ENCODE measurements at regions not wholly inside any gene's neighbourhood (a gene's known extent, or its start where the extent isn't known, plus 50 kb on each side); places are given as distances from the start of the nearest gene placed in this dataset.

- intact Hi-C loops (cut with micrococcal nuclease) = no loop called here
- Mint-ChIP-seq H3K9me3 (ENCODE audit: unreplicated experiment) (no peaks in the 10 kb centered on the region), H3K27ac (ENCODE audit: low read depth, unreplicated experiment) (no peak overlapping the region), H3K27me3 (ENCODE audit: insufficient read depth, unreplicated experiment) (no peaks in the 10 kb centered on the region), H3K4me3 (ENCODE audit: unreplicated experiment) (no peak overlapping the region), H3K4me1 (ENCODE audit: insufficient read depth, unreplicated experiment) (no peaks in the 10 kb centered on the region), H3K36me3 (ENCODE audit: insufficient read depth, unreplicated experiment) (no peaks in the 10 kb centered on the region)
- no peak for DNase-seq (ENCODE audit: unreplicated experiment)
- no peak for TF ChIP-seq CTCF (IDR thresholded peaks at IDR 0.05; ENCODE audit: unreplicated experiment)
- POLR2A ChIA-PET = no interaction called here
- no TSS peak for BruUV-seq (replicated peaks)
- CTCF ChIA-PET = interaction anchor here (0.7 kb wide), 1 partner anchor 796 kb away, joined by 3 read pairs; no protein-coding TSS in a partner anchor
These were observed 385.6 kb downstream of the PRDM5 start for GRCh38 chr4:120536884-120537283.

- no peak for DNase-seq (ENCODE audit: unreplicated experiment)
- Mint-ChIP-seq H3K36me3 (ENCODE audit: insufficient read depth, unreplicated experiment) (no peaks in the 10 kb centered on the region), H3K4me1 (ENCODE audit: insufficient read depth, unreplicated experiment) (no peaks in the 10 kb centered on the region), H3K27me3 (ENCODE audit: insufficient read depth, unreplicated experiment) (no peaks in the 10 kb centered on the region), H3K4me3 (ENCODE audit: unreplicated experiment) (no peak overlapping the region), H3K9me3 (ENCODE audit: unreplicated experiment) (no peaks in the 10 kb centered on the region), H3K27ac (ENCODE audit: low read depth, unreplicated experiment) (no peak overlapping the region)
- TF ChIP-seq CTCF (IDR thresholded peaks at IDR 0.05; ENCODE audit: unreplicated experiment) = no peak
- POLR2A ChIA-PET = interaction anchor here (0.7 kb wide), 1 partner anchor 21 kb away, joined by 3 read pairs; no protein-coding TSS in a partner anchor
- BruUV-seq (replicated peaks) = no TSS peak
- intact Hi-C loops (cut with micrococcal nuclease) = no loop called here
- CTCF ChIA-PET = no interaction called here
These were observed 394.1 kb downstream of the PRDM5 start for GRCh38 chr4:120528428-120528827.

GRCh38 chr4:120526033-120526432 is 396.5 kb downstream of the PRDM5 start:
- no peaks in the 10 kb centered on the region for H3K4me1 Mint-ChIP-seq (ENCODE audit: insufficient read depth, unreplicated experiment)
- intact Hi-C loops (cut with micrococcal nuclease) = no loop called here
- H3K36me3 Mint-ChIP-seq (ENCODE audit: insufficient read depth, unreplicated experiment) = no peaks in the 10 kb centered on the region
- H3K9me3 Mint-ChIP-seq (ENCODE audit: unreplicated experiment) = no peaks in the 10 kb centered on the region
- BruUV-seq (replicated peaks) = no TSS peak
- TF ChIP-seq CTCF (IDR thresholded peaks at IDR 0.05; ENCODE audit: unreplicated experiment) = no peak
- H3K27me3 Mint-ChIP-seq (ENCODE audit: insufficient read depth, unreplicated experiment) = no peaks in the 10 kb centered on the region
- CTCF ChIA-PET = no interaction called here
- no peak overlapping the region for H3K4me3 Mint-ChIP-seq (ENCODE audit: unreplicated experiment)
- POLR2A ChIA-PET = no interaction called here
- DNase-seq (ENCODE audit: unreplicated experiment) = no peak
- H3K27ac Mint-ChIP-seq (ENCODE audit: low read depth, unreplicated experiment) = no peak overlapping the region

GRCh38 chr4:120525106-120525505 is 397.4 kb downstream of the PRDM5 start:
- intact Hi-C loops (cut with micrococcal nuclease) = no loop called here
- CTCF ChIA-PET = no interaction called here
- H3K27ac Mint-ChIP-seq (ENCODE audit: low read depth, unreplicated experiment) = no peak overlapping the region
- H3K4me3 Mint-ChIP-seq (ENCODE audit: unreplicated experiment) = no peak overlapping the region
- no peaks in the 10 kb centered on the region for H3K27me3 Mint-ChIP-seq (ENCODE audit: insufficient read depth, unreplicated experiment)
- H3K4me1 Mint-ChIP-seq (ENCODE audit: insufficient read depth, unreplicated experiment) = no peaks in the 10 kb centered on the region
- POLR2A ChIA-PET = no interaction called here
- no TSS peak for BruUV-seq (replicated peaks)
- TF ChIP-seq CTCF (IDR thresholded peaks at IDR 0.05; ENCODE audit: unreplicated experiment) = no peak
- no peaks in the 10 kb centered on the region for H3K9me3 Mint-ChIP-seq (ENCODE audit: unreplicated experiment)
- no peaks in the 10 kb centered on the region for H3K36me3 Mint-ChIP-seq (ENCODE audit: insufficient read depth, unreplicated experiment)
- no peak for DNase-seq (ENCODE audit: unreplicated experiment)

All from MCF 10A (cell line).